Liver (tissue), 8 donors: ENCODE measurements at regions not wholly inside any gene's neighbourhood (a gene's known extent, or its start where the extent isn't known, plus 50 kb on each side); places are given as distances from the start of the nearest gene placed in this dataset.

Experiments
- DNase-seq: peaks from one replicate; pipeline ENCODE4 v3.0.0-alpha.2; 2017; ENCODE audit warnings: low spot score
- H3K27ac ChIP-seq, 2 donors: one replicate each; pipeline ENCODE4 v1.7.0; 2013; ENCODE audit warnings: inconsistent platforms in 2 of 2, low read length in 2 of 2, control low read depth in 1 of 2, low read depth in 1 of 2, mild to moderate bottlenecking in 1 of 2
- H3K27me3 ChIP-seq, 4 donors: one replicate each; pipeline versions ENCODE4 v1.6.1 to v1.7.0; 2013; ENCODE audit warnings: low read length in 3 of 4, inconsistent platforms in 1 of 4, mild to moderate bottlenecking in 1 of 4, moderate library complexity in 1 of 4; ENCODE audit not compliant: control insufficient read depth in 4 of 4, insufficient read depth in 4 of 4
- H3K36me3 ChIP-seq, 4 donors: one replicate each; pipeline versions ENCODE4 v1.6.1 to v1.7.0; 2013; ENCODE audit warnings: low read length in 3 of 4, mild to moderate bottlenecking in 3 of 4, low read depth in 1 of 4, moderate library complexity in 1 of 4; ENCODE audit not compliant: control insufficient read depth in 4 of 4, insufficient read depth in 3 of 4
- H3K4me1 ChIP-seq, 4 donors: one replicate each; pipeline versions ENCODE4 v1.6.1 to v1.7.0; 2013; ENCODE audit warnings: low read length in 3 of 4, mild to moderate bottlenecking in 3 of 4, moderate library complexity in 1 of 4; ENCODE audit not compliant: control insufficient read depth in 4 of 4, insufficient read depth in 4 of 4
- H3K4me3 ChIP-seq, 3 donors: one replicate each; pipeline versions ENCODE4 v1.6.1 to v1.7.0; 2013; ENCODE audit warnings: low read length in 3 of 3, control low read depth in 1 of 3, low read depth in 1 of 3, mild to moderate bottlenecking in 1 of 3
- H3K9ac ChIP-seq, 2 donors: one replicate each; pipeline ENCODE4 v1.7.0; 2013; ENCODE audit warnings: low read length in 2 of 2, mild to moderate bottlenecking in 2 of 2, moderate library complexity in 2 of 2, control low read depth in 1 of 2, low read depth in 1 of 2
- H3K9me3 ChIP-seq, 4 donors: one replicate each; pipeline versions ENCODE4 v1.6.1 to v1.7.0; 2013; ENCODE audit warnings: low read length in 3 of 4; ENCODE audit not compliant: control insufficient read depth in 4 of 4
- EGR1 ChIP-seq, 2 donors: IDR thresholded peaks; 2 replicates each; pipeline ENCODE4 v1.6.1; 2016 to 2018; ENCODE audit warnings: antibody characterized with exemption in 2 of 2, low read depth in 2 of 2
- FOXA1 ChIP-seq: IDR thresholded peaks from 2 replicates; pipeline ENCODE4 v1.6.1; 2016; ENCODE audit warnings: antibody characterized with exemption
- FOXA2 ChIP-seq: IDR thresholded peaks from 2 replicates; pipeline ENCODE4 v1.6.1; 2016; ENCODE audit warnings: antibody characterized with exemption
- GABPA ChIP-seq, 2 donors: IDR thresholded peaks in 1 of 2; conservative IDR thresholded peaks in 1 of 2; 2 replicates each; pipeline ENCODE4 v1.6.1; 2016; ENCODE audit warnings: antibody characterized with exemption in 2 of 2, mild to moderate bottlenecking in 1 of 2, moderate library complexity in 1 of 2
- HNF4A ChIP-seq, 2 donors: conservative IDR thresholded peaks; 2 replicates each; pipeline ENCODE4 v1.6.1; 2016; ENCODE audit warnings: antibody characterized with exemption in 2 of 2, mild to moderate bottlenecking in 2 of 2
- HNF4G ChIP-seq: IDR thresholded peaks from 2 replicates; pipeline ENCODE4 v1.6.1; 2016; ENCODE audit warnings: antibody characterized with exemption
- JUND ChIP-seq, 2 donors: IDR thresholded peaks; 2 replicates each; pipeline ENCODE4 v1.6.1; 2016; ENCODE audit warnings: antibody characterized with exemption in 2 of 2
- NR2F2 ChIP-seq: IDR thresholded peaks from 2 replicates; pipeline ENCODE4 v1.6.1; 2016; ENCODE audit warnings: antibody characterized with exemption
- RAD21 ChIP-seq, 2 donors: IDR thresholded peaks; 2 replicates each; pipeline ENCODE4 v1.6.1; 2016; ENCODE audit warnings: antibody characterized with exemption in 2 of 2, mild to moderate bottlenecking in 2 of 2
- RXRA ChIP-seq, 2 donors: IDR thresholded peaks; 2 replicates each; pipeline ENCODE4 v1.6.1; 2017 to 2018; ENCODE audit warnings: antibody characterized with exemption in 2 of 2, mild to moderate bottlenecking in 1 of 2
- SP1 ChIP-seq: IDR thresholded peaks from 2 replicates; pipeline ENCODE4 v1.6.1; 2018; ENCODE audit warnings: antibody characterized with exemption, mild to moderate bottlenecking
- TAF1 ChIP-seq: conservative IDR thresholded peaks from 2 replicates; pipeline ENCODE4 v1.6.1; 2016; ENCODE audit warnings: antibody characterized with exemption, mild to moderate bottlenecking
- YY1 ChIP-seq: IDR thresholded peaks from 2 replicates; pipeline ENCODE4 v1.6.1; 2016; ENCODE audit warnings: antibody characterized with exemption, mild to moderate bottlenecking
- WGBS: extraction: QIAGEN DNeasy Blood & Tissue Kit; methylation state at CpG from one replicate; pipeline ENCODE4 v1.1.7; 2013; 5-methylcytosine and 5-hydroxymethylcytosine counted together
- TF ChIP-seq, protein P1 (sequence below): IDR thresholded peaks from 2 replicates; pipeline ENCODE4 v1.6.1; 2016; ENCODE audit warnings: antibody characterized with exemption, mild to moderate bottlenecking
- TF ChIP-seq, protein P2 (sequence below): IDR thresholded peaks from 2 replicates; pipeline ENCODE4 v1.6.1; 2016; ENCODE audit warnings: antibody characterized with exemption
- TF ChIP-seq, protein P3 (sequence below): IDR thresholded peaks from 2 replicates; pipeline ENCODE4 v1.6.1; 2016; ENCODE audit warnings: antibody characterized with exemption
- TF ChIP-seq, protein P4 (sequence below): IDR thresholded peaks from 2 replicates; pipeline ENCODE4 v1.6.1; 2016; ENCODE audit warnings: antibody characterized with exemption
- TF ChIP-seq, protein P5 (sequence below): fragments of 150-350 bp; IDR thresholded peaks from 2 replicates; pipeline ENCODE4 v1.5.1; 2017; ENCODE audit warnings: improper control_type of control experiment, low read depth, low read length; ENCODE audit not compliant: missing input control
- donor health status: healthy.
- donor health status: healthy.
- donor health status: healthy.
- donor health status: healthy.
- donor health status: healthy.

DNA sequence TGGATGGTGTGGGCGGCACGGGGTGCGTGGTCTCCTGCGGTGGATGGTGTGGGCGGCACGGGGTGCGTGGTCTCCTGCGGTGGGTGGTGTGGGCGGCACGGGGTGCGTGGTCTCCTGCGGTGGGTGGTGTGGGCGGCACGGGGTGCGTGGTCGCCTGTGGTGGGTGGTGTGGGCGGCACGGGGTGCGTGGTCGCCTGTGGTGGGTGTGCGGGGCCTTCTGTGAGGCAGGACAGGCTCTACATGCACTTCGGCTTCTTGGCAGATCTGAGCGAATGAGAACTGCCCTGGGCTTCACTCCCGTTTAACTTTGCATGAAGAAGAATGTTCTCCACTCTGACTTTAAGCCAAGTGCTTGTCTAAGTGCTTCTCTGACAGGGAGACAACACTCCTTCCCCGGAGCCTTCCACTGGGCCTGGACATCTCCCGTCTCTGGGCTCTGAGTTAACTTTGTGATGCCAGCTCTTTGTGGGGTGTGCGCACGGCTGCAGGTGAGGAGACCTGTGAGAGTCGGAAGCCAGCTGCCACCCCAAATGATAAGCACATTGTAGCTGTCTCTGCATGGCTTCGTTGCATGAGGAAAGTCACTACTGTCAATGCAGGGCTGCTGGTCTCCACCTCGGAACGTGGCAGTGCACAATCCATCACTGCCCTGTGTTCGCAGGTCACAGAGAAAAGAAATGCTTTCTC, 244.8 kb downstream of the DLL1 start:
- no peak overlapping the region for H3K4me3 ChIP-seq
- peaks cover 0 to 2% (median 0%) of the 10 kb centered on the region in 4 donors for H3K27me3 ChIP-seq
- H3K4me1 ChIP-seq = peaks cover 3 to 14% (median 8%) of the 10 kb centered on the region in 4 donors
- no peaks in the 10 kb centered on the region for H3K36me3 ChIP-seq
- H3K9me3 ChIP-seq = no peaks in the 10 kb centered on the region
- 87% methylated on average over 33 of the region's 33 CpGs for WGBS
- TF ChIP-seq, protein P1, sequence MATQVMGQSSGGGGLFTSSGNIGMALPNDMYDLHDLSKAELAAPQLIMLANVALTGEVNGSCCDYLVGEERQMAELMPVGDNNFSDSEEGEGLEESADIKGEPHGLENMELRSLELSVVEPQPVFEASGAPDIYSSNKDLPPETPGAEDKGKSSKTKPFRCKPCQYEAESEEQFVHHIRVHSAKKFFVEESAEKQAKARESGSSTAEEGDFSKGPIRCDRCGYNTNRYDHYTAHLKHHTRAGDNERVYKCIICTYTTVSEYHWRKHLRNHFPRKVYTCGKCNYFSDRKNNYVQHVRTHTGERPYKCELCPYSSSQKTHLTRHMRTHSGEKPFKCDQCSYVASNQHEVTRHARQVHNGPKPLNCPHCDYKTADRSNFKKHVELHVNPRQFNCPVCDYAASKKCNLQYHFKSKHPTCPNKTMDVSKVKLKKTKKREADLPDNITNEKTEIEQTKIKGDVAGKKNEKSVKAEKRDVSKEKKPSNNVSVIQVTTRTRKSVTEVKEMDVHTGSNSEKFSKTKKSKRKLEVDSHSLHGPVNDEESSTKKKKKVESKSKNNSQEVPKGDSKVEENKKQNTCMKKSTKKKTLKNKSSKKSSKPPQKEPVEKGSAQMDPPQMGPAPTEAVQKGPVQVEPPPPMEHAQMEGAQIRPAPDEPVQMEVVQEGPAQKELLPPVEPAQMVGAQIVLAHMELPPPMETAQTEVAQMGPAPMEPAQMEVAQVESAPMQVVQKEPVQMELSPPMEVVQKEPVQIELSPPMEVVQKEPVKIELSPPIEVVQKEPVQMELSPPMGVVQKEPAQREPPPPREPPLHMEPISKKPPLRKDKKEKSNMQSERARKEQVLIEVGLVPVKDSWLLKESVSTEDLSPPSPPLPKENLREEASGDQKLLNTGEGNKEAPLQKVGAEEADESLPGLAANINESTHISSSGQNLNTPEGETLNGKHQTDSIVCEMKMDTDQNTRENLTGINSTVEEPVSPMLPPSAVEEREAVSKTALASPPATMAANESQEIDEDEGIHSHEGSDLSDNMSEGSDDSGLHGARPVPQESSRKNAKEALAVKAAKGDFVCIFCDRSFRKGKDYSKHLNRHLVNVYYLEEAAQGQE = no peak
- no peak for TF ChIP-seq EGR1 (IDR thresholded peaks at IDR 0.05; ENCODE audit: low read depth in 2 of 2)
- no peak for TF ChIP-seq FOXA2
- TF ChIP-seq, protein P2, sequence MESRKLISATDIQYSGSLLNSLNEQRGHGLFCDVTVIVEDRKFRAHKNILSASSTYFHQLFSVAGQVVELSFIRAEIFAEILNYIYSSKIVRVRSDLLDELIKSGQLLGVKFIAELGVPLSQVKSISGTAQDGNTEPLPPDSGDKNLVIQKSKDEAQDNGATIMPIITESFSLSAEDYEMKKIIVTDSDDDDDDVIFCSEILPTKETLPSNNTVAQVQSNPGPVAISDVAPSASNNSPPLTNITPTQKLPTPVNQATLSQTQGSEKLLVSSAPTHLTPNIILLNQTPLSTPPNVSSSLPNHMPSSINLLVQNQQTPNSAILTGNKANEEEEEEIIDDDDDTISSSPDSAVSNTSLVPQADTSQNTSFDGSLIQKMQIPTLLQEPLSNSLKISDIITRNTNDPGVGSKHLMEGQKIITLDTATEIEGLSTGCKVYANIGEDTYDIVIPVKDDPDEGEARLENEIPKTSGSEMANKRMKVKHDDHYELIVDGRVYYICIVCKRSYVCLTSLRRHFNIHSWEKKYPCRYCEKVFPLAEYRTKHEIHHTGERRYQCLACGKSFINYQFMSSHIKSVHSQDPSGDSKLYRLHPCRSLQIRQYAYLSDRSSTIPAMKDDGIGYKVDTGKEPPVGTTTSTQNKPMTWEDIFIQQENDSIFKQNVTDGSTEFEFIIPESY = no peak
- no peak for TF ChIP-seq RXRA (IDR thresholded peaks at IDR 0.05)
- TF ChIP-seq NR2F2 = no peak
- no peak for TF ChIP-seq HNF4A (conservative IDR thresholded peaks at IDR 0.05)
- no peak for TF ChIP-seq TAF1
- TF ChIP-seq JUND (IDR thresholded peaks at IDR 0.05) = no peak
- TF ChIP-seq FOXA1 = no peak
- TF ChIP-seq GABPA (IDR thresholded peaks at IDR 0.05 in 1 of 2, conservative IDR thresholded peaks at IDR 0.05 in 1 of 2) = no peak
- TF ChIP-seq HNF4G = no peak
- no peak for TF ChIP-seq YY1
- TF ChIP-seq, protein P3, sequence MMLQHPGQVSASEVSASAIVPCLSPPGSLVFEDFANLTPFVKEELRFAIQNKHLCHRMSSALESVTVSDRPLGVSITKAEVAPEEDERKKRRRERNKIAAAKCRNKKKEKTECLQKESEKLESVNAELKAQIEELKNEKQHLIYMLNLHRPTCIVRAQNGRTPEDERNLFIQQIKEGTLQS = no peak
- TF ChIP-seq SP1 = no peak
- TF ChIP-seq, protein P4, sequence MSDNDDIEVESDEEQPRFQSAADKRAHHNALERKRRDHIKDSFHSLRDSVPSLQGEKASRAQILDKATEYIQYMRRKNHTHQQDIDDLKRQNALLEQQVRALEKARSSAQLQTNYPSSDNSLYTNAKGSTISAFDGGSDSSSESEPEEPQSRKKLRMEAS = no peak
- TF ChIP-seq, protein P5, sequence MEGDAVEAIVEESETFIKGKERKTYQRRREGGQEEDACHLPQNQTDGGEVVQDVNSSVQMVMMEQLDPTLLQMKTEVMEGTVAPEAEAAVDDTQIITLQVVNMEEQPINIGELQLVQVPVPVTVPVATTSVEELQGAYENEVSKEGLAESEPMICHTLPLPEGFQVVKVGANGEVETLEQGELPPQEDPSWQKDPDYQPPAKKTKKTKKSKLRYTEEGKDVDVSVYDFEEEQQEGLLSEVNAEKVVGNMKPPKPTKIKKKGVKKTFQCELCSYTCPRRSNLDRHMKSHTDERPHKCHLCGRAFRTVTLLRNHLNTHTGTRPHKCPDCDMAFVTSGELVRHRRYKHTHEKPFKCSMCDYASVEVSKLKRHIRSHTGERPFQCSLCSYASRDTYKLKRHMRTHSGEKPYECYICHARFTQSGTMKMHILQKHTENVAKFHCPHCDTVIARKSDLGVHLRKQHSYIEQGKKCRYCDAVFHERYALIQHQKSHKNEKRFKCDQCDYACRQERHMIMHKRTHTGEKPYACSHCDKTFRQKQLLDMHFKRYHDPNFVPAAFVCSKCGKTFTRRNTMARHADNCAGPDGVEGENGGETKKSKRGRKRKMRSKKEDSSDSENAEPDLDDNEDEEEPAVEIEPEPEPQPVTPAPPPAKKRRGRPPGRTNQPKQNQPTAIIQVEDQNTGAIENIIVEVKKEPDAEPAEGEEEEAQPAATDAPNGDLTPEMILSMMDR = no peak
- TF ChIP-seq RAD21 (IDR thresholded peaks at IDR 0.05) = no peak
- no peak overlapping the region for H3K9ac ChIP-seq
- DNase-seq = no peak
- no peak overlapping the region for H3K27ac ChIP-seq
